ENCODE measurements at regions not wholly inside any gene's neighbourhood (a gene's known extent, or its start where the extent isn't known, plus 50 kb on each side); places are given as distances from the start of the nearest gene placed in this dataset.

DNA sequence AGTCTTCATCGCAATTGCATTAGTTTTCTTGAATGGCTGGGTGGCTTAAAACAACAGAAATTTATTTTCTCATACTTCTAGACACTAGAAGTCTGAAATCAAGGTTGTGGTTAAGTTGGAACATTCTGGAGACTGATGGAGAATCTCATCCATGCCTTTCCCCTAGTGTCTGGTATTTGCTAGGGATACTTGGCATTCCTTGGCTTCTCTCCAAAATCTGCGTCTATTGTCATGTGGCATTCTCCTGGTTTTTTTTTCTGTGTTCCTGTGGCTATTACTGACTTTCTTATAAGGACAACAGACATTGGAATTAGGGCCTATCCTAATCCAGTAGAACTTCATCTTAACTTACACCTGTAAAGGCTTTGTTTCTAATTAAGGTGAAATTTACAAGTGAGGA, 272.8 kb upstream of the EPHA5 start:
- TF ChIP-seq, protein P1, sequence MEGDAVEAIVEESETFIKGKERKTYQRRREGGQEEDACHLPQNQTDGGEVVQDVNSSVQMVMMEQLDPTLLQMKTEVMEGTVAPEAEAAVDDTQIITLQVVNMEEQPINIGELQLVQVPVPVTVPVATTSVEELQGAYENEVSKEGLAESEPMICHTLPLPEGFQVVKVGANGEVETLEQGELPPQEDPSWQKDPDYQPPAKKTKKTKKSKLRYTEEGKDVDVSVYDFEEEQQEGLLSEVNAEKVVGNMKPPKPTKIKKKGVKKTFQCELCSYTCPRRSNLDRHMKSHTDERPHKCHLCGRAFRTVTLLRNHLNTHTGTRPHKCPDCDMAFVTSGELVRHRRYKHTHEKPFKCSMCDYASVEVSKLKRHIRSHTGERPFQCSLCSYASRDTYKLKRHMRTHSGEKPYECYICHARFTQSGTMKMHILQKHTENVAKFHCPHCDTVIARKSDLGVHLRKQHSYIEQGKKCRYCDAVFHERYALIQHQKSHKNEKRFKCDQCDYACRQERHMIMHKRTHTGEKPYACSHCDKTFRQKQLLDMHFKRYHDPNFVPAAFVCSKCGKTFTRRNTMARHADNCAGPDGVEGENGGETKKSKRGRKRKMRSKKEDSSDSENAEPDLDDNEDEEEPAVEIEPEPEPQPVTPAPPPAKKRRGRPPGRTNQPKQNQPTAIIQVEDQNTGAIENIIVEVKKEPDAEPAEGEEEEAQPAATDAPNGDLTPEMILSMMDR (IDR thresholded peaks at IDR 0.05), result no peak
- TF ChIP-seq POLR2AphosphoS5 (IDR thresholded peaks at IDR 0.05), result no peak
- TF ChIP-seq POLR2A (IDR thresholded peaks at IDR 0.05; ENCODE audit: low read depth), result no peak
- no peak for TF ChIP-seq EP300 (IDR thresholded peaks at IDR 0.05)

Measured in esophagus muscularis mucosa (tissue), 4 donors.